HG03354 (cell line): ENCODE measurements at regions not wholly inside any gene's neighbourhood (a gene's known extent, or its start where the extent isn't known, plus 50 kb on each side); places are given as distances from the start of the nearest gene placed in this dataset.
A peak's percentile ranks its signal among the peaks of the same experiment; 100 is the strongest.

ENCODE experiments used
- ATAC-seq: cut with Tn5 transposase; IDR thresholded peaks from one replicate; pipeline ENCODE4 v1.9.1; 2021; ENCODE audit warnings: mild to moderate bottlenecking; ENCODE audit not compliant: unreplicated experiment, poor library complexity, severe bottlenecking

DNA sequence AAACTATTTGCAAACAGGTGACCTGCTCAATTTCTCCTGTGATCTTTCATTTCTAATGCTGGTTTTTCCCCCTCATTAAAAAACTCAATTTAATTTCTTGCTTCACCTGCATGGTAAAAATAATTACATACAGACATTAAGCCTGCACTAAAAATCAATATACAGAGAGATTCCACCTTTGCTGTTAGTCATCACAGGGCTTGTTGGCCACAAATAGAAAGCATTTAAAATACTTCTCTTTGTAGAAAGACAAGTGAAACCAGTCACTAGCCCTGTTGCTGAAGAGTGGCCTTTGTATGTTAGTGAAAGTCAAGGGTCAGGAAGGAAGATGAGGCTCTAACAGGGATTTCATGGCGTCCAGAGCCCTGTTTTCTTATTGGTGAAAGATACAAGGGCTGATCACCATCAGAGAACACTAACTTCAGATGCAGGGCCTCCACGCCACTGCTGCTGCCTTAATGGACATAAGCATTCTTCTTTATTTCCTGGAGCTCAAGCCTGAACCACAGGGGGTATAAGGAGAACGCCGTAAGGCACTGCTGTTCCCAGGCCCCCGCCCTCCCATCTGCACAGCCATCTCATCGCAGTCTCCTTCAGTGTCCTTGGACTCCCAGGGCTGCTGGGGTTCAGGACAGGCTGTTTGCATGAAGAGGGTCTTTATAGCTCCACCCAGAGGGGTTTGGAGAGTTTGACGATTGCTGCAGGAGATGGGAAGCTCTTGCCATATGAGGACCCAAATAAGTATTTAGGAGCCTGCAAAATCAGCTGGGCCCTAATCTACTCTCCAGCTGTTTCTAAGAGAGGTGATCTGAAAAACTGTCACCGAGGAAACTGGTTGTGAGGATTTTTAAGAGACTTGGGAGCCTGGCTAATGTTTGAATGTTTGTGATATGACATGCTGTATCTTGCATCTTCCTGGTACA lies 117.3 kb upstream of the IRF2BP2 start:
- no peak for ATAC-seq

DNA sequence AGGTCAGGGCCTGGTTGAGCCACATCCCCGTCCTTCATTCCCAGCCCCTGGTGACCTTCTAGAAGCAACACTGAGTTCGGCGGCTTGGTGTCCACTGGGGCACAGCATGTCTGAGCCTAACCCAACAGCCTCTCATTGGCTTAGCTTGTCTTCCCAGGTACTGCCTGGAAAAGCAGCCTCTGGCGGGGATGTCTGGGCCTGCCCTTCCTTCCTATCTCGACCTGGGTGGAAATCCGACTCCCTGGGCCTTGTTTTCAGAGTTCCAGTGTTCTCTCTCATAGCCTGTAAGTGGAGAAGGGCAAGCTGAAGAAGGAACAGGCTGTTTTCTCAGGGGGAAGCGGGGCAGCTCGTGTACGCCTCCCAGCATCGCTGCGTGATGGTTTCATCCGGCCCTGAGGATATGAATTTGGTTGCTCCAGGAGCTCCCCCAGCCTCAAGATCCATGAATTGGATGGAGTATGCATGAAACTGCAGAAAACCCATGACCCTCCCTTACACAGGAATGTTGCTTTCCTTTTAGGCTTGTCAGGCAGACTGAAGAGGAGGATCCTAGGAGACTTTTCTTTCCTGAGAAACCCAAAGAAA lies 116.5 kb upstream of the IRF2BP2 start:
- no peak for ATAC-seq

DNA sequence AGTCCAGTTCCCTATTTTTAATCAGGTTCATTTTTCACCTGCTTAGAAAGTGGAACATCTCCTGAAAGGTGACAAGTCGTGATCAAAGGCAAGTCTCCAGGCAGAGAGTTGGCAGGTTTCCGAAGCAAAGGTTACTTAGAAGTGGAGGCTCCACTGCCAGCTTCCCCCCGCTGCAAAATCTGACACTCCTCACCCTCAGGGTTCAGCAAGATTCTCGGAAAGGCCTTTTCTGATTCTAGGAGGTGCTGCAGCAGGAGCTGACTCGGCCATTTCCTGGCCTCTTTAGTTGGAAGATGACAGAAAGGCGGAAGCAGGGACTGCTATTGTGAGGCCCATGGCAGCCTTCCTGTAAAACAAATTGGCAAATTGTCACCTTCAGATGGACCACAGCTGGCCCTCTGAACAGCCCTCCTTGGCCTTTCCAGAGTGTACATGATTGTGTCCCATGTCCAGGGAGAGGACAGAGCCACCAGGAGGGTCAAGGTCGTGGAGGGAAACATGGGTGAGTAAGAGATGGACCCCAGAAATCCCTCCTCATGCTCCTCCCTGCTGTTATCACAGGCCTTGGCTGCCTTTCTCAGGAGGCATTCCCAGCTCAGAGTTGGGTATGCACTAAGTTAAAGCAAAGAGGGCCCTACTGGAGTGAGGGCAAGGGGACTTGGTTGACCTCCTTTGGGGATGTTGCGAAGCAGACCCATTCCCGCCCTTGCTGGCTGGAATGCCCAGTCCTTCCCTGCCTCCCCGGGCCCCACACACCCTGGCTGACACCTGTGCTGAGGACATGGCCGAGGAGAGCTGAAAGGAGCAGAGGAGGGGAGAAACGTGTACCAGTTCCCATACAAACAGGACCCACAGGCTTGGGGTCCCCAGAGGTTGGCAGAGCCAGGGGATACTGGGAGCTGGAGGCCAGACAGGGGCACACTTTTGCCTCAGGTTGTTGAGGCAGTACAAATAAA lies 115.5 kb upstream of the IRF2BP2 start:
- no peak for ATAC-seq

DNA sequence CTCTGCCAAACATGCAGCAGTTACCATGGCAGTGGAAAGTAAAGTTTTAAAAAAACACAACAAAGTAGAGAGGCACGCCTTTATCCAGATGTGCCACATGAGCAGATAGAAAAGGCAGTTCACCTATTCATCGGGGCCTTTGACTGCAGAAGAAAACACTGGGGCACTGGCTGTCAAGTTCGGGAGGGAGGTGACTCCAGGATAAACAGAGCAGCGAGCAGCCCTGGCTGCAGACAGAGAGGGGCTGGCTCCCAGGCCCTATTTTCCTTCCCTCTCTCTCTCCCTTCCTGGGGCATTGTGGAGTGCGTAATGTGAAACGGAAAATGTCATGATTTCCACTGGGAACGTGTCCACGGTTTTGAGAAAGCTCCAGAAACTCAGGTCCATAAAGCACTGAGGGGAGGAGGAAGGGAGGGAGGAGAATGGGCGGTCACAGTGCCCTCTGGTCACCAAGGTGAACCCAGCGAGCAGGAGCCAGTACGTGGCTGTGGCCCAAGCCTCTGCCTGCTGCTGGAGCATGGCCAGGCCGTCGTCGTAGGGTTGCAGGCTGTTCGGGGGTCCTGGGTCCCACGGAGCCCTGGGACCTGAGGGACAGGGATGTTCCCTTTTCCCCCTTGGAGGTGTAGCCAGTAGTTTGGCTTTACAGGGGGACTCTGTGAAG lies 114.7 kb upstream of the IRF2BP2 start:
- ATAC-seq: peak; percentile 31

DNA sequence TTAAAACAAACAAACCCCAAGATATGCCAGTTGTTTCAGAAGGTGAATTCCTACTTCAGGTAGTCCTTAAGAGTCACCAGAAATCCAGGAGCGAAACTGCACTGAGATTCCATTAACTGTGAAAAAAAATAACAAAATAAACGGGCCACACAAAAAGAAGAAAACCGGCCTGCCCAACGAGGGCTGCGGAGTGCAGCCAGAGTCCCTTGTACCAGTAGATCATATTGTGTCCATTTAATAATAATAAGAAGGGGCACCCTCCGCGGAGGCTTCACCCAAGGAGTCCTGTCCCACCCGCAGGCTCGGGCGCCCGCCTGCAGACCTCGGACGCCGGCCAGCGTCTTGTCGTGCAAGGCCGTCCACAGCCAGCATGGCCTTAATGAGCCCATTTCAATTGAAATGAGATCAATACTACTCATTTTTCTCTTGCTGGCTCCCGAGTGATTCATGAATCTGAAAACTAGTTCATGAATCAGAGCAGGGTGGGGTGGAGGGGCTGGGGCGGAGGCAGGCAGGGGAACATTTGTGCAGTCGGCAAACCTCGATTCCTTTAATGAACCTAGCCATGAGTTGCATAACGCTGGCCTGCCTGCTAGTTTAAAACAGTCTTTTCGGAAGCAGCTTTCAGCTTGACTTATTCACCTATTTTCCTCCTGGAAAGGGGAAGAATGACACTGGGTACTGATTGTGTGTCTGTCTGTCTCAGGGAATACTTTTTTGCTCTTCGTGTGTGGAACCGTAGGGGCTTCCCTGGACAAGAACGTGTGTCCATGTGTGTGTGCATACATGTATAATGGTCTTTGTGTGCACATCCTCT lies 113.1 kb upstream of the IRF2BP2 start:
- no peak for ATAC-seq

DNA sequence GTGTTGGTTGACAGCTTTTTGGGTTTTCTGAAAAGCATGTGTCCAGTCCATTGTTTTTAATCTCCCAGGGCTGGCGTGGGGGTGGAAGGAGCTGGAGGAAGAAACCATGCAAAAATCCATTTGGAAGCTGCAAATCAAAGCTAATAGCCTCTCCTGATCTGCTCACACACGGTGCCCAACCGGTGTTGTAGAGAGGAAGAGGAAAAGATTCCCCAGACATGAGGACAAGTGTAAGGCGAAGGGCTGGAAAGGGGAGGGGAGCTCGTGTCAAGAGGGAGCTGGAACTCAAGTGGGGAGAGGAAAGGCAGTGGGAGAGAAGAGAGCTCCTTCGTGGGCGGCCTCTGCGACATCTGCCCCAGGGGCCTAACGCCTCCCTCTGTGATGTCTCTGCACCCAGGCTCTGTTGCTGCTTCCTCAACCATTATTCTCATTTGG lies 112.3 kb upstream of the IRF2BP2 start:
- no peak for ATAC-seq

DNA sequence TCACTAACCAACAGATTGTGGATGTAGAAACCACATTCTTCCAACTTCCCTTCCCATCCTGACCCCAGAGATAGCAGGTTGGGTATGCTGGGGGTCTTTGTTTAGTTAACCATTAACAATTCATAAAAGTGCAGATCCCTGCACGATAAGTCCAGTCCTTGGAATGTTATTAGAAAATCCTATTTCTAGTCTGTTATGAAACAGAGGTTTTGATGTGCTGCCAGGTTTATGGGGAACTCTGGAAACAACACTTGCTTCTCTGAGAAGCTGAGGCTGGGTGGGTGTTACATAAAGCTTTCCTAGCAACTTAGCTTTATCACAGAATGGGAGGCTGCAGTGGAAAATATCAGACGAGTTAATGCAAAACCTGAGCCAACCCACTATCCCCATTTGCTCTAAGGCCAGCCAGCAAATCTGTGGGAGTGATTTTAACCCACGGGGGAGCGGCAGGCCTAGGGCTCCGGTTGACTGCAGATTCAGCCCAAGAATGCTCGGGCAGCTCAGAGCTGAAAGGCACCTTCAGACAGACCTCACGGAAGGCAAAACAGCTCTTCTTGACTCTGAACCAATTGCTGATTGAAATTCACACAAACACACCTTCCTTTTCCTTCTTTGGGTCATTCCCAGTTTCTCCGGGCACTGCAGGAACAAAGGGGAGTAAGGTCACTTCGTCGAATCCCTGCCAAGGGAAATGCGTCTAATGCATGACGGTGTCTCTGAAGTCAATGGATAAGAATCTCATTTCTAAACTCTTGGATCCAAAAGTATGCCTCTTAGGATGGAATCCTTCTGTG lies 111.7 kb upstream of the IRF2BP2 start:
- ATAC-seq: no peak

DNA sequence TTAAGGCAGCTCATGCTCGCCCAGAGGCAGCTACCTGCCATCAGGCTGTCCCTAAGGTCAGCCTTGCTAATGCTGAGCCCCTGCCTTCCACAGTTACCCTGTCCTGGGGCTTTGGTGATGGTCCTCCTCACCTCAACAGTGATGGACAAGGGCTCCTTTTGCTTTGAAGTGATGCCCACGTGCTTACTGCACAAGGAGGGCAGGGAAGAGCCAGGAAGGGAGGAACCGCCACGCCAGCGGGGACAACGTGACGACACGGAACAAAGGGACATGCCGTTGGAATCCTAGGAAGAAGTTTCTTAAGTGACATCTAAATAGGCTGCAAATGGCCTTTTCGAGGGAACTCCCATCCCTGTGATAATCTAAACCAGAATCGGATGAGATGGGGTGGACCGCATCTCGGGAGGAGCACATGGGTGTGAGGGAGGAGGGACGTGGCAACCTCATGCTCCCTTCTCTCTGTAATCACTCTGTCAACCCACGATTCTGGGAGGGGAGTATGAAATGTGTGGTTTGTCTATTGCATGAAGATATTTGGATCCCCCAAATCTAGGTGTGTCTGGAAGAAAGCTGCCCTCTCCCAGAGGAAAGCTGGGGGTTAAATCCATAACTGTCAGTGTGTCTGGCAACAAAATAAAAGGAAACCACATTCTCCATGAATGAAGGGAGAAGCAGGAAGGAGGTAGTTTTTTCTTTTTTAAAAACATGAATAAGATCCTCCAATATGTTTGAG lies 110.9 kb upstream of the IRF2BP2 start:
- no peak for ATAC-seq

DNA sequence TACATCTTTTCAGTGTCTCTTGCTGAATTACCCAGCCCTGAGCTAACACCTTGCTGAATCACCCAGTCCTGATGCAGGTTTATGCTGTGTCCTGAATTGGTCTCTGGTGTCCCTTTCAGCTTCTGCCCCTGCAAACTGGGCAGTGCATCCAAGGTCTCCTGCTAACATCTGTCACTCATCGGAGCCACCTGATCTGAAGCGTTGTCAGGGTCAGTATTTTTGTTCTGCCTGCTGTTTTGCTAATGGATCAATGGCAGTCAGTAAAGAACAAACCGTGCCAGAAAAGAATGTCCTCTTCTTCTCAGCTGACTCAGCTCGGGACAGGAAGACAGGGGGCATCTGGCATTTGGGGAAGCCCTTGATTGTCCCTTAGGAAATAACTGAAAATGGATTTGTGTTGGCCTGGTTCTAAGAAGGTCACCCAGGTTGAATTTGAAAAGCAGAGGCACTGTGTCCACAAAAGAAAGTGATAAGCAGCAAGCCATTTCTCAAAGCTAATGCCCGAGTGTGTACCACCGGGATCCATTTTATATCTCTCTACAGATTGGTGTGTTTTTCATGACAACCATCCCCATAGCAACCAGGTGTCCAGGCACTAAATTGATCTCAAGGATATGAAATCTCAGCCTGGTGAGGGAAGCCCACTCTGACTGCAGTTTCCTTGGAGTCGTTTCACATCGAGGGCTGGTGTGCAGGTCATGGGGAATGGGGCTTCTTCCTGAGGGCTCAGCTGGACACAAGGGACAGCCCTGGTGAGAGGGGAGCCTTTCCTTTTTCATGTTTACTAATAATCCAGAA lies 109.7 kb upstream of the IRF2BP2 start:
- ATAC-seq: no peak

DNA sequence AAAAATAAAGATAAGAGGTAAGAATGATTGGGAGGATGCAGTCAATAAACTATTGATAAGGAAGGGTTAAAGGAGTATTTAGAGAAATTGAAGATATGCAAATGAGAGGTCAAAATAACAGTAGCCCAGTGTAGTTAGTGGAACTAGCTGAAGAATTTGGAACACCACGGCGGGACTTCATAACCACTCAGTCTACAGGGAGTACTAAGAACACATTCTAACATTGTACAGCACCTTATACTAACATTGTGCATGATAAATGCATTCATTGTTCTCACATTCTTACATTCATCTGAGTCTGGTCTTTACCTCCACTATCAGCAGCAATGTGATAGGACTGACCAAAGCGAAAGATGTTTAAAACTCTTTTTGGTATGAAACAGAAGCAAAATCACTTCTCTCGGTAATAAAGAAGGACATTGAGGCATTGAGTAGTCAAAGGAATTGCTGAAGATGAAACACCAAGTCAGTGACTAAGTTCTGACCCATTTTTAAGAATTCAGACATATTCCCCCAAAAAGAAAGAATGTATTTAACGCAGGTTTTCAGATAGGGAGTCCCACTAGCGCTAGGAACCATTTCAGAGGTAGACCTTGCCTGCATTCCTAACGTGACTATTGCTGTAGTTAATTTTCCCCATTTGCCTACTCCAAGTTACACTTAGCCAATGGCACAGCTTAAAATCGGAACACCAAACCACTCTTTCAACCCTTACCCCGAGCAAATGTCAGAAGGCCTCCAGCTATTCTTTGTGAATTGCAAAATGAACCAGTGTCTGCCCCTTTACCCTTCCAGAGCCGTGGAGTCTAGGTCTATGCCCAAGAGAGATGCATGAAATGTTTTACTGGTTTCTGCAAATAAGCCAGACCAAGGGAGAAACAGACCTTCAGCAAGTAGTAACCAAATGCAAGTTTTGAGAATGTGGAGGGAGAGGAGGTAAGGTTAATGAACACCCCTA lies 108.8 kb upstream of the IRF2BP2 start:
- ATAC-seq: no peak

DNA sequence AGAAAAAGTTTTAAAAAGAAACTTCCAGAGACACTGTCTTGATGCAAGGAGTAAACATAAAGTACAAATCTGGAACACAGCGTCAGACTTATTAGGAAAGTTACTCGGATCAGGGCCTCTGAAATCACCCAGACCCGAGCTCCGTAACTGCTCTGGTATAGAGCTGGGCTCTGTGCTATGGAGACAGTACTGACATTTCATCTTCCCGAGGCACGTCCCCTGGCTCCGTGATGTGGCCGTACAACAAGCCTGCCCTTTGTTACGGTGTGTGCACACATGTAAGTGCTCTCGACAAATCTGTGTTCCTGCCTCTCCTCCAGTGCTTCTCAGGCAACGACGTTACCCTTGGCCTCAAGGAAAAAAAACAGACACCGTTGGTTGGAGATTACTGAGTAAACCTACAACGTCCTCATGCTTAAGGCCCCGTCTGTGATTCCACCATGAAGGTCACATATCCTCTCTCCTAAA lies 107.0 kb upstream of the IRF2BP2 start:
- ATAC-seq: no peak

DNA sequence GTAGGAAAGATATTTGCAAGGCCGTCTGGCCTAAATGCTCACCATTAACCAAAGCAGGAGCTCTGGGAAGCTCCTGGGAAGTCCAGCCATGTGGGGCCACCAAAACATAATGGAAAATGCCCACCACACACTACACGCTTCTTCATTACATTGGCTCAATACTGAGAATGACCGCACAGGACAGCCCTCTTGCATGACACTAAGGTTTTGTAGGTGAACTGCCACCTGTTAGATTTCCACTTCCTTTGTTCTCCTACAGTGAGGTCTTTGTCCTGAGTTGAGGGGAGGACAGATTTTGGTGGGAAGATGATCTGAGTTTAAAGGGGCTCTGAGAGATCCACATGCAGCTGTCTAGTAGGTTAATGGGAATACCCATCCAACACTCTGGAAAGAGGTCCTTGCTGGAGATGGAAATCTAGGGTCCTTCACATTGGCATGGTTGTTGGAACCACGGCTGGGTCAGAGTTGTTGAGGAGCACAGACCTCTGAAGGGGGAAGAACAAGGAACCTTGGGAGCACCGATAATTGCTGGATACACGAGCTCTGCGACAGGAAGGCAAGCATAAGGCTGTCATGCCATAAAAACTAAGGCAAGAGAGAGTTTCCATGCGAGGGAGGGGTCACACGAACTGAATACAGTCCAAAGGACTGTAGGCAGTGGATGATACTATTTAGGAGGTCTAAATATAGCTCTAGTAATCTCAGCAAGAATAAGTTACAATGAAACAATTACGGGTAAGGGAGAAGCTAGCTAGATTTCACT lies 105.5 kb upstream of the IRF2BP2 start:
- no peak for ATAC-seq

DNA sequence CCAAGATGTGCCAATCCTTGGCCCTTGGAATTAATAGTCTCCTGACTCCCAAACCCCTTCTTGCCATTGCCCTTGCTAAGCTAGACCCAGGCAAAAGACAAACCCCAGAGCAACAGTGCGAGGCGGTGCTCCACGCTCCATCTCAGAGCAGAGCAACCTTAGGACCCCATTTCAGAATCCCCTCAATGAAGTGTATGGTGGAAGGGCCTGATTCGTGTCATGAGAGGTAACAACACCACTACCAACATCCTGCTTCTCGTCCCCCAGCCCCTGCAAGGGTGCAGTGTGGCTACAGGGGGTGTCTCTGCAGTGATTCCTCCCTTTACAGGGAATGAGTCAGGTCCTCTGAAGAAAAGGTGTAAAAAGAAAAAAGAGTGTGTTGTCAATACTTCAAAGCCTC lies 103.9 kb upstream of the IRF2BP2 start:
- no peak for ATAC-seq

DNA sequence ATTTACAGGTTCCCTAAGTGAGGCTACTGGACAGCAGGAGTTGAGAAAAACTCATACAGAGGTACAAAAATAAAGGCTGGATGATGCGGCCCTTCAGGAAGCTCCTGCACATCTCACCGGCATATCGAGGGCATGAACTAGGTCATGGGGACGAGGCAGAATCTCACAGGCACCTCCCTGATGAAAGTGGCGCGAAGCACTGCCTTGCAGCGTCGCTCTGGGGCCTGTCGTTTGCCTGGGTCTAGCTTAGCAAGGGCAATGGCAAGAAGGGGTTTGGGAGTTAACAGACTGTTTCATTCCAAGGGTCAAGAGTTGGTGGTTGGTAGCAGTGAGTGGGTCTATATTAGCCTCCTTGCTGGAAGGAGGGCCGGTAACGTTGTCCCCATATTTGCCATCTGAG lies 103.5 kb upstream of the IRF2BP2 start:
- no peak for ATAC-seq

DNA sequence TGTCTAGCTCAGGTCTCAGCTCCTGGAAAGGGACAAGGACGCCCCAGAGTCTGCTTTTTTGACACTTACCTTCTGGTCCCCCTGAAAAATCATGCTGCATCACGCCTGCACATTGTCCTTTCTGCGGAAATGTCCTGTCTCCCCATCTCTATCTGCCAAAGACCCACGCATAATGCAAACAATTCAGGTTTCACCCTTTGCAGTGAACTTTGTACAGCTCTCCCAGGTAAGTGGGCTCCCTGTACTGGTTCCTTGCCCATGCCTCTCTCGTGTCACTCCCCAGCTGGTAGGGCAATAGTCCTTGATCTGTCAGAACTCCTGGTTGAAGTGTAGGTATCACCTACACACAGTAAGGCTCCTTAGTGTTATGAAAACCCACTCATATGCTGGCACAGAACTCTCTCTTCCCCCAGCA lies 102.9 kb upstream of the IRF2BP2 start:
- ATAC-seq: no peak
